HEK293 (cell line): ENCODE measurements at regions not wholly inside any gene's neighbourhood (a gene's known extent, or its start where the extent isn't known, plus 50 kb on each side); places are given as distances from the start of the nearest gene placed in this dataset.

Source experiments
- PRDM1 ChIP-seq: fragments of 450-650 bp; formaldehyde crosslinking; IDR thresholded peaks from 2 replicates; pipeline ENCODE4; 2016; ENCODE audit warnings: missing biosample characterization, missing genetic modification characterization
- TCF7L2 ChIP-seq: IDR thresholded peaks from 2 replicates; pipeline ENCODE4 v1.6.1; 2011; ENCODE audit warnings: low read depth, mild to moderate bottlenecking, inconsistent platforms, low read length, moderate library complexity, borderline replicate concordance
- ZBTB1 ChIP-seq: fragments of 450-650 bp; formaldehyde crosslinking; IDR thresholded peaks from 2 replicates; pipeline ENCODE4 v1.5.1; 2016; ENCODE audit warnings: missing biosample characterization, missing genetic modification characterization
- ZNF169 ChIP-seq: fragments of 450-650 bp; formaldehyde crosslinking; IDR thresholded peaks from 2 replicates; pipeline ENCODE4 v1.5.1; 2016; ENCODE audit warnings: missing biosample characterization, missing genetic modification characterization
- ZNF175 ChIP-seq: fragments of 450-650 bp; formaldehyde crosslinking; IDR thresholded peaks from 2 replicates; pipeline ENCODE4 v1.5.1; 2016; ENCODE audit warnings: missing biosample characterization, missing genetic modification characterization
- ZNF530 ChIP-seq: fragments of 450-650 bp; formaldehyde crosslinking; IDR thresholded peaks from 2 replicates; pipeline ENCODE4 v1.5.1; 2016; ENCODE audit warnings: low read depth, missing biosample characterization, missing genetic modification characterization
- ZNF837 ChIP-seq: fragments of 450-650 bp; formaldehyde crosslinking; IDR thresholded peaks from 2 replicates; pipeline ENCODE4 v1.5.1; 2016; ENCODE audit warnings: missing biosample characterization, missing genetic modification characterization
- TF ChIP-seq, protein P1 (sequence below): fragments of 450-650 bp; formaldehyde crosslinking; IDR thresholded peaks from 2 replicates; pipeline ENCODE4 v1.5.1; 2016; ENCODE audit warnings: missing biosample characterization, missing genetic modification characterization
- TF ChIP-seq, protein P2 (sequence below): fragments of 450-650 bp; formaldehyde crosslinking; IDR thresholded peaks from 2 replicates; pipeline ENCODE4 v1.5.1; 2017; ENCODE audit warnings: missing biosample characterization, missing genetic modification characterization

DNA sequence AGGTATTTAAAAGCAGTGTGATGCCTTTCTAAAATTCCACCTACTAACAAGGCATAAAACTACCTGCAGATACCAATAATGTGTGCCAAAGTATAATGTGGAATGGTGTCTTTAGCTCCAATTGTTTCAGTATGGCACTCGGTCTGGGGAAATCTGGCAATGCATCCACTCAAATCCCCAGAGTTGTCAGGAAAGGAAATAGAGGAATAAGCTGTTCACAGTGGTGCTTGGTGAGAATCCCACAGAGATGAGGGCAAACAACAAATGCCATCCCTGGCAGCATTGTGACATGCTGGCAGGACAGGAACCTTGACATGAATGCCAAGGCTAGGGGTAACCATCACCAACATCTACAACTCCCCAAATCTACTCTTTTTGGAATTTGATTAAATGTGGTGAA lies 240.7 kb downstream of the BARHL2 start:
- no peak for TF ChIP-seq ZBTB1 (tag by site-specific recombination)
- TF ChIP-seq ZNF175 (tag by site-specific recombination), result no peak
- TF ChIP-seq, protein P1, sequence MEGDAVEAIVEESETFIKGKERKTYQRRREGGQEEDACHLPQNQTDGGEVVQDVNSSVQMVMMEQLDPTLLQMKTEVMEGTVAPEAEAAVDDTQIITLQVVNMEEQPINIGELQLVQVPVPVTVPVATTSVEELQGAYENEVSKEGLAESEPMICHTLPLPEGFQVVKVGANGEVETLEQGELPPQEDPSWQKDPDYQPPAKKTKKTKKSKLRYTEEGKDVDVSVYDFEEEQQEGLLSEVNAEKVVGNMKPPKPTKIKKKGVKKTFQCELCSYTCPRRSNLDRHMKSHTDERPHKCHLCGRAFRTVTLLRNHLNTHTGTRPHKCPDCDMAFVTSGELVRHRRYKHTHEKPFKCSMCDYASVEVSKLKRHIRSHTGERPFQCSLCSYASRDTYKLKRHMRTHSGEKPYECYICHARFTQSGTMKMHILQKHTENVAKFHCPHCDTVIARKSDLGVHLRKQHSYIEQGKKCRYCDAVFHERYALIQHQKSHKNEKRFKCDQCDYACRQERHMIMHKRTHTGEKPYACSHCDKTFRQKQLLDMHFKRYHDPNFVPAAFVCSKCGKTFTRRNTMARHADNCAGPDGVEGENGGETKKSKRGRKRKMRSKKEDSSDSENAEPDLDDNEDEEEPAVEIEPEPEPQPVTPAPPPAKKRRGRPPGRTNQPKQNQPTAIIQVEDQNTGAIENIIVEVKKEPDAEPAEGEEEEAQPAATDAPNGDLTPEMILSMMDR (tag by site-specific recombination), result no peak
- TF ChIP-seq TCF7L2, result no peak
- TF ChIP-seq ZNF169 (tag by site-specific recombination), result no peak
- TF ChIP-seq, protein P2, sequence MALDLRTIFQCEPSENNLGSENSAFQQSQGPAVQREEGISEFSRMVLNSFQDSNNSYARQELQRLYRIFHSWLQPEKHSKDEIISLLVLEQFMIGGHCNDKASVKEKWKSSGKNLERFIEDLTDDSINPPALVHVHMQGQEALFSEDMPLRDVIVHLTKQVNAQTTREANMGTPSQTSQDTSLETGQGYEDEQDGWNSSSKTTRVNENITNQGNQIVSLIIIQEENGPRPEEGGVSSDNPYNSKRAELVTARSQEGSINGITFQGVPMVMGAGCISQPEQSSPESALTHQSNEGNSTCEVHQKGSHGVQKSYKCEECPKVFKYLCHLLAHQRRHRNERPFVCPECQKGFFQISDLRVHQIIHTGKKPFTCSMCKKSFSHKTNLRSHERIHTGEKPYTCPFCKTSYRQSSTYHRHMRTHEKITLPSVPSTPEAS (tag by site-specific recombination), result no peak
- TF ChIP-seq ZNF530 (tag by site-specific recombination), result no peak
- no peak for TF ChIP-seq ZNF837 (tag by site-specific recombination)
- no peak for TF ChIP-seq PRDM1 (tag by site-specific recombination)
